Stomach (tissue), 8 donors: ENCODE measurements at regions not wholly inside any gene's neighbourhood (a gene's known extent, or its start where the extent isn't known, plus 50 kb on each side); places are given as distances from the start of the nearest gene placed in this dataset.
A peak's percentile ranks its signal among the peaks of the same experiment; 100 is the strongest.

Source experiments
- DNase-seq, 2 donors: peaks; one replicate each; pipeline versions ENCODE4 v3.0.0 to v3.0.0-alpha.2; 2013 to 2019
- H3K27ac ChIP-seq, 5 donors: fragments of 200-600 bp in 4 of 5; sonication (generic) in 4 of 5; one replicate each; pipeline ENCODE4 v1.5.1; 2013 to 2019; ENCODE audit warnings: mild to moderate bottlenecking in 1 of 5, moderate library complexity in 1 of 5
- H3K27me3 ChIP-seq, 3 donors: fragments of 200-600 bp; sonication (generic); one replicate each; pipeline ENCODE4 v1.5.1; 2017 to 2019; ENCODE audit warnings: mixed run types in 1 of 3
- H3K36me3 ChIP-seq, 4 donors: fragments of 200-600 bp; sonication (generic); 1 replicate in 3 of 4; 2 replicates in 1 of 4; pipeline ENCODE4 v1.5.1; 2016 to 2019
- H3K4me1 ChIP-seq, 4 donors: fragments of 200-600 bp; sonication (generic); one replicate each; pipeline ENCODE4 v1.5.1; 2016 to 2019
- H3K4me3 ChIP-seq, 4 donors: fragments of 200-600 bp; sonication (generic) in 3 of 4; one replicate each; pipeline ENCODE4 v1.5.1; 2016 to 2019; ENCODE audit warnings: mild to moderate bottlenecking in 1 of 4
- H3K9me3 ChIP-seq, 4 donors: fragments of 200-600 bp; sonication (generic); one replicate each; pipeline ENCODE4 v1.5.1; 2016 to 2019
- EP300 ChIP-seq: sonication (generic); formaldehyde crosslinking; IDR thresholded peaks from one replicate; pipeline ENCODE4 v1.6.1; 2017; ENCODE audit warnings: antibody characterized with exemption
- POLR2A ChIP-seq, 4 donors: fragments of 450-650 bp; IDR thresholded peaks; one replicate each; pipeline ENCODE4 v1.6.1; 2016; ENCODE audit warnings: antibody characterized with exemption in 4 of 4, control low read depth in 2 of 4, mild to moderate bottlenecking in 1 of 4, moderate library complexity in 1 of 4
- POLR2AphosphoS5 ChIP-seq, 3 donors: sonication (generic); formaldehyde crosslinking; IDR thresholded peaks; one replicate each; pipeline ENCODE4 v1.6.1; 2016; ENCODE audit warnings: antibody characterized with exemption in 3 of 3
- WGBS, 5 donors: extraction: QIAGEN DNeasy Blood & Tissue Kit in 3 of 5; methylation state at CpG; one replicate each; pipeline versions ENCODE4 v1.1.5 to v1.1.7; 2013 to 2018; 5-methylcytosine and 5-hydroxymethylcytosine counted together
- intact Hi-C: fragments of 100-400 bp; cut with DNase I; formaldehyde crosslinking; loops from one replicate; pipeline ENCODE4 v1.15.1; 2023; ENCODE audit warnings: low total_unique reads
- TF ChIP-seq, protein P1 (sequence below), 7 experiments: fragments of 450-650 bp in 4 of 7; fragments of 200-600 bp in 3 of 7; sonication (generic) in 3 of 7; IDR thresholded peaks; one replicate each; pipeline ENCODE4 v1.5.1; 2016 to 2019; ENCODE audit warnings: antibody characterized with exemption in 7 of 7, control low read depth in 2 of 7, mild to moderate bottlenecking in 1 of 7
- donor health status: healthy with polysubstance abuse.
- donor health status: Bipolar disorder and iron deficiency.
- donor health status: healthy.

- TF ChIP-seq, protein P1, sequence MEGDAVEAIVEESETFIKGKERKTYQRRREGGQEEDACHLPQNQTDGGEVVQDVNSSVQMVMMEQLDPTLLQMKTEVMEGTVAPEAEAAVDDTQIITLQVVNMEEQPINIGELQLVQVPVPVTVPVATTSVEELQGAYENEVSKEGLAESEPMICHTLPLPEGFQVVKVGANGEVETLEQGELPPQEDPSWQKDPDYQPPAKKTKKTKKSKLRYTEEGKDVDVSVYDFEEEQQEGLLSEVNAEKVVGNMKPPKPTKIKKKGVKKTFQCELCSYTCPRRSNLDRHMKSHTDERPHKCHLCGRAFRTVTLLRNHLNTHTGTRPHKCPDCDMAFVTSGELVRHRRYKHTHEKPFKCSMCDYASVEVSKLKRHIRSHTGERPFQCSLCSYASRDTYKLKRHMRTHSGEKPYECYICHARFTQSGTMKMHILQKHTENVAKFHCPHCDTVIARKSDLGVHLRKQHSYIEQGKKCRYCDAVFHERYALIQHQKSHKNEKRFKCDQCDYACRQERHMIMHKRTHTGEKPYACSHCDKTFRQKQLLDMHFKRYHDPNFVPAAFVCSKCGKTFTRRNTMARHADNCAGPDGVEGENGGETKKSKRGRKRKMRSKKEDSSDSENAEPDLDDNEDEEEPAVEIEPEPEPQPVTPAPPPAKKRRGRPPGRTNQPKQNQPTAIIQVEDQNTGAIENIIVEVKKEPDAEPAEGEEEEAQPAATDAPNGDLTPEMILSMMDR (IDR thresholded peaks at IDR 0.05), result no peak
- TF ChIP-seq POLR2A (IDR thresholded peaks at IDR 0.05) (no peak), POLR2AphosphoS5 (IDR thresholded peaks at IDR 0.05) (no peak), EP300 (no peak)
- 77 to 83% (median 81%) methylated on average over 21 to 22 of the region's 22 CpGs for WGBS, 5 donors
- no peaks in the 10 kb centered on the region for H3K27me3 ChIP-seq
- H3K4me1 ChIP-seq, result peaks cover 6 to 15% (median 10%) of the 10 kb centered on the region in 4 donors
- intact Hi-C loops, result no loop called here
- no peak overlapping the region for H3K4me3 ChIP-seq
- no peaks in the 10 kb centered on the region for H3K9me3 ChIP-seq
- no peak for DNase-seq
- peak overlapping the region in 1 of 5 donors; percentile 33 for H3K27ac ChIP-seq
- no peaks in the 10 kb centered on the region for H3K36me3 ChIP-seq
Observed at GRCh38 chr11:71140206-71140919, 112.0 kb downstream of the SHANK2 start.

DNA sequence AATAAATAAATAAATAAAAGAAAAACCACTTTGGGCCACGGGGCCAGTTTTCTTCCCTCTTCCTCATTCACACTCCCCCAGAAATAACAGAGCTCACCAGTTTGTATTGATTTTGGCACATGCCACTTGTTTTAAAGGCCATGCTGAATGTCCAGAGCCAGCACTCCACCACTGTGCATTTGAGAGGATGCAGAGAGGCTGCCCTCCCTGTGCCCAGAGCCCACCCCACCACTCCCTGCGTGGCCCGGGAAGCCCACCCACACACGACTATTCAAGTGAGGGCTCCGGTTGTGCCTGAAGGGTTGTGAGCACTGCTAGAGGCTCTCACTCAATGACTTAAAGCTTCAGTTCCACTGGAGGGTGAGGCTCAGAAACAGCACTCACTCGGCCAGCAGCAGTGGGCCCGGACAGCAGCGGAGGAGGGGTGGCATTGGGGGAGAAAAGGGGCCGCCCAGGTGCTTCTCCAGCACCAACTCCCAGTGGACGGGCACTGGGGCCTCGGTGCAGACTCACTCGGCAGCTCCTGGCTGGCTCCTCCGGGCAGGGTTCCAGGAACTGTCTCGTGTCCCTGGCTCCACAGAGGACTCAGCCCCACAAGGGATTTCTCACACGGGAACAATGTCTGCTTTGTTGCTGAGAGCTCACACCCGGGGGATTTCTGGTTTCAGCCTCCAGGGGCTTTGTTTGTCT is 112.7 kb downstream of the SHANK2 start:
- peak overlapping the region in 1 of 5 donors; percentile 33 for H3K27ac ChIP-seq
- TF ChIP-seq POLR2A (IDR thresholded peaks at IDR 0.05) (no peak), POLR2AphosphoS5 (IDR thresholded peaks at IDR 0.05) (no peak), EP300 (no peak)
- TF ChIP-seq, protein P1 (IDR thresholded peaks at IDR 0.05), result no peak
- H3K9me3 ChIP-seq, result no peaks in the 10 kb centered on the region
- DNase-seq, result peak; percentile 74 to 84
- H3K4me1 ChIP-seq, result peaks cover 6 to 15% (median 10%) of the 10 kb centered on the region in 4 donors
- intact Hi-C loops, result no loop called here
- H3K4me3 ChIP-seq, result no peak overlapping the region
- 21 to 46% (median 35%) methylated on average over 7 to 16 of the region's 16 CpGs for WGBS, 5 donors
- no peaks in the 10 kb centered on the region for H3K27me3 ChIP-seq
- no peaks in the 10 kb centered on the region for H3K36me3 ChIP-seq

- H3K27ac ChIP-seq, result no peak overlapping the region
- no peak overlapping the region for H3K4me3 ChIP-seq
- peaks cover 6 to 15% (median 10%) of the 10 kb centered on the region in 4 donors for H3K4me1 ChIP-seq
- WGBS, 5 donors, result 82 to 89% (median 89%) methylated on average over 12 to 15 of the region's 15 CpGs
- TF ChIP-seq, protein P1 (IDR thresholded peaks at IDR 0.05), result no peak
- TF ChIP-seq EP300, result no peak
- intact Hi-C loops, result no loop called here
- no peaks in the 10 kb centered on the region for H3K36me3 ChIP-seq
- H3K27me3 ChIP-seq, result no peaks in the 10 kb centered on the region
- H3K9me3 ChIP-seq, result no peaks in the 10 kb centered on the region
- no peak for DNase-seq
Observed at GRCh38 chr11:71138737-71139425, 113.5 kb downstream of the SHANK2 start.

DNA sequence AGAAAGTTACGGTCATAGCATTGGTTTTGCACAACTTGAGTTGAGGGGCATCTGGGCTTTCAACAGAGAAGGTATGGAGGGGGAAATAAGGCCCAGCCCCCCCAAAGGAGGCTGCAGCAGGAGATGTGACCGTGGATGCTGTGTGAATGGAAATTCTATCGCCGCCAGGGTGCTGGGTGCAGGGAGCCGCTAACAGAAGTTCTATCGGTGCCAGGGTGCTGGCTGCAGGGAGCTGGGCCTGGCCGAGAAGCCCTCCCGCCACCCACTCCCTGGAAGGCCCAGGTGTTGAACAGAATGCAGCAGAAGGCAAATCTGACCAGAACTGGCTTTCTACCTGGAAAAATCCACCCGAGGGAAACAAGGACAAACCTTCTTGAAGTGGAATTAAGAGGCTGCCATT is 115.0 kb downstream of the SHANK2 start:
- Histone ChIP-seq H3K9me3 (no peaks in the 10 kb centered on the region), H3K27ac (no peak overlapping the region), H3K27me3 (no peaks in the 10 kb centered on the region), H3K4me1 (peaks cover 6 to 15% (median 10%) of the 10 kb centered on the region in 4 donors), H3K36me3 (no peaks in the 10 kb centered on the region), H3K4me3 (no peak overlapping the region)
- no peak for DNase-seq
- intact Hi-C loops, result no loop called here
- 74 to 91% (median 85%) methylated on average over 9 of the region's 9 CpGs for WGBS, 5 donors
- TF ChIP-seq POLR2AphosphoS5 (IDR thresholded peaks at IDR 0.05) (no peak), EP300 (no peak), POLR2A (IDR thresholded peaks at IDR 0.05) (no peak)
- TF ChIP-seq, protein P1 (IDR thresholded peaks at IDR 0.05), result no peak
